SW480 (cell line): ENCODE measurements at regions not wholly inside any gene's neighbourhood (a gene's known extent, or its start where the extent isn't known, plus 50 kb on each side); places are given as distances from the start of the nearest gene placed in this dataset.

ENCODE experiments used
- DNase-seq: peaks from one replicate; pipeline ENCODE4 v3.0.0-alpha.2; 2016; ENCODE audit warnings: low spot score

GRCh38 chr18:78601349-78601748 is 378.3 kb upstream of the SALL3 start:
- no peak for DNase-seq

DNA sequence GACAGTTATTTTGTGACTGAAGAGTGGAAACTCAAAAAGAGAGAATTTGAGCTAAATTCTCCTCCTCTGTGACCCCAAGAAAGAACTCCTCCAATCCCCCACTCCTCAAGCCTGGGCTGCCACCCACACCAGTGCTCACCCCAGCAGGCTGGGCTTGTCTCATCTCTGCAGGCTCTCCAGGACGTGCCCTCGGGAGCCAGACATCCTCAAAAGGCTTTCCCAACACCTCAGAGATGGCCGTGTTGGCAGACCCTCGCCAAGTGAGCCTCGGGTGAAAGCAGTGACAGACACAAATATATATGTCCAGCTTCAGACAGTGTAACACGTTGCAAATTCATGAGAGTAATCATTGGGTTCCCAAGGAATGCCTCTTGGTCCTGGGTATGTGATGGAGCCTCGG is 377.7 kb upstream of the SALL3 start:
- no peak for DNase-seq

- DNase-seq: no peak
These were observed 377.2 kb upstream of the SALL3 start for GRCh38 chr18:78602430-78602829.

DNA sequence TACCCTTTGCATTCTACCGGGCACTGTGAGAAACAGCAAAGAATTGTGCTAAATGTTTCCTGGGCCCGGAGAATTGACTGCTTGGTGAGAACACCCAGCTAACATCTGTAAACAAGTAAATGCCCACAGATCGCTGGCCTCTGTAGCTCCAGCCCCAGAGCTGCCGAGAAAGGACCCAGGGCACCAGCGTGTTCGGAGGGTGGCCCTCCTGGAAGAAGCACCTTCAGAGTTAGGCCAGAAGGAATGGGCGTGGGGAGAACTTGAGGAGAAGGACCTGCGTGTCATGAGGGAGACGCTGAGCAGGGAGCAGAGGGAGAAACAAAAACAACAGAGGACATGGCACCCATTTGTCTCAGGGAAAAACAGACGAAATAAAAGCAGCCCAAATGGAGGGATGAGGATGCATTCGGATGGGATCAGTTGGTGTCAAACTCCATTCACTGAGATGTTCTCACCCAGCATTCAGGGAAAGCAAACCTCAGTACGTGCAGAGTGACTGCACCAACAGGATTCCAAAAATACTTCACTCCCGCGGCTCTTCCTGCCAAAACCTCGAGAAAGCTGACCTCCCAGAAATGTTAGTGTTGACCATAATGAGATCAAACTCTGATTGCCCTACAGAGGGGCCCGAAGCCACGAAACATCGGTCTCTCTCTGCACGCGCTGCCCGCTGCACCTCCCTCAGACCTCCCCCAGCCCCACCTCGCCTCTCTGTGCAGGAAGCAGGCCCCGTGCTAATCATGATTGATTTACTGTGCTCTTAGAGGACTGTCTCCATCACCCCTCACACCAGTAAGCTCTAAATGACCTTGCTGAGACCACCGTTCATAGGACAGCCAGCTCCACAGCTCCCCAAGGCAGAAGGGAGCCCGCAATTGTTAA is 376.3 kb upstream of the SALL3 start:
- DNase-seq: no peak

GRCh38 chr18:78605255-78605654 is 374.4 kb upstream of the SALL3 start:
- DNase-seq: no peak

DNA sequence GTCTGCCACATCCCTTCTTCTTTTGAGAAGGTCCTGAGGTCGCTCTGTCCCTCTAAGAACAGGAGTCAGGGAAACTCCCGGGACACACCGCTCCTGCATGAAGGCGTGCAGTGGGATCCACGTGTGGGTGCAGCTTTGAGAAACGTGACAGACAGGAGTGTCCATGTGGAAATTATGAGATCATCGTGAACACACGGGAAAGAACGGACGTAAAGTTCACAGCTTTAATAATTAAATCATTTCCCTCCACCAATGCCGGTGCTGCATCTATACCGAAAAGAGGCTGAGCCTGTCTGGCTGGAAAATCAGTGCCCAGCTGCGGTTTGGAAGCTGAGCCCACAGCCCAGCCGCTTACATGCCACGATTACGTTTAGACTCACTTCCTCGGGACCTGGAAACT is 372.4 kb upstream of the SALL3 start:
- no peak for DNase-seq

DNA sequence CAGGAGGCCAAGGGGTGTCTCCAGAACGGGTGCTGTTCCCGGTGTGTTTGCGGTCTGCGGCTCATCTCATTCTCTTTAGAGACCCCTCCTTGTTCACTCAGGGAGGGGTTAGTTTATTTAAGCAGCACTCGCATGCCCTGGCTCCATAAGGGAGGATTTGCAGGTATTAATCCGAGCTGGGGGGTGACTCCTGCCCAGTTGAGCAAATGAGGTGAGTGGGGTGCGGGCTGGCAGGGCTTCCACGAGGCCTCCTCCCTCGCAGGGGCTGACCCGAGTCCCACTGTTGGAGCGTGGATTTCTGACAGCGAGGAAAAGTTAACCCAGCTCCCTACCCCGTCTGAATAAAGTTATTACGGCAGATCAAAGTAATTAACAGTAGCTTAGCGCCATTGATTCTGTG is 371.8 kb upstream of the SALL3 start:
- no peak for DNase-seq

- no peak for DNase-seq
These were observed 369.4 kb upstream of the SALL3 start for GRCh38 chr18:78610179-78610578.

- DNase-seq: no peak
These were observed 368.3 kb upstream of the SALL3 start for GRCh38 chr18:78611201-78611800.

GRCh38 chr18:78611869-78612268 is 367.7 kb upstream of the SALL3 start:
- DNase-seq: no peak

DNA sequence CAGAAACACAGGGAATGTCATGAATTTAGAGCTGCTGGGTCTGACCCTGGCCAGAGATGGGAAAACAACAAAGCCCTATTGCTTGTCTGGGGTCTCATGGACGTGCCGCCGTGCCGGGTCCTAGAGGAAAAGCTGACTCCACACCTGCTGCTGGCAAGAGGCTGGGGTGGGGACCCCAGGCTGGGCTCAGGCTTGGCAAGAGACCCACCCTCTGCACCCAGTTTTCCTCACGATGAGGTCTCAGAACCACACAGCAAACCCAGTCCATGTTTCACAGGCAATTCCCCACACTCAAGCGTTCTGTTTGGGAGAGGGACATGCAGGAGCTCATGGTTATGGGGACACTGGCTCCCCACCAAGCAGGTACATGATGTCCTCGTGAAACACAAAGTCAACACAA is 367.3 kb upstream of the SALL3 start:
- no peak for DNase-seq

GRCh38 chr18:78612801-78613200 is 366.8 kb upstream of the SALL3 start:
- peak; percentile 52 for DNase-seq

- DNase-seq: no peak
These were observed 360.9 kb upstream of the SALL3 start for GRCh38 chr18:78618726-78619125.

GRCh38 chr18:78619854-78620253 is 359.8 kb upstream of the SALL3 start:
- DNase-seq: peak; percentile 54

GRCh38 chr18:78620326-78620725 is 359.3 kb upstream of the SALL3 start:
- DNase-seq: no peak

DNA sequence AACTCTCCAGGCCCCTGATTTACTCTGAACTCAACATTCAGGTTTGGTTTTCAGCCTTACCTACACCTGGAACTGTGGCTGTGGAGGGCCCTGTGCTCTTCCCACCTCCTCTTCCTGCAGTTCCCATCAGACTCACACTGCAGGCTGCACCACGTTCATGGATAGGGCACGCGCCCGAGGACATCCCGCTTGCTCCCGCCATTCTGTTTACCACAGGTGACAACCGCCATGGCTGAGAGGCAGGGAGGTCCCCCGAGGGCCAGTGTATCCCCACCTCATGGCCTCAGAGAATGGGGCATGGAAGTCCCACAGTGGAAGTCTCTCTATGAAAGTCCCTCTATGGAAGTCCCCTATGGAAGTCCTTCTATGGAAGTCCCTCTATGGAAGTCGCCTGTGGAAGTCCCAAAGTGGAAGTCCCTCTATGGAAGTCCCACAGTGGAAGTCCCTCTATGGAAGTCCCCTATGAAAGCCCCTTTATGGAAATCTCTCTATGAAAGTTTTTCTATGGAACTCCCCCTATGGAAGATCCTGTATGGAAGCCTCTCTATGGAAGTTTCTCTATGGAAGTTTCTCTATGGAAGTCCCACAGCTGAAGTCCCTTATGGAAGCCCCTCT is 358.4 kb upstream of the SALL3 start:
- no peak for DNase-seq

GRCh38 chr18:78622251-78622906 is 357.2 kb upstream of the SALL3 start:
- DNase-seq: no peak

- DNase-seq: no peak
These were observed 356.6 kb upstream of the SALL3 start for GRCh38 chr18:78622907-78623541.

DNA sequence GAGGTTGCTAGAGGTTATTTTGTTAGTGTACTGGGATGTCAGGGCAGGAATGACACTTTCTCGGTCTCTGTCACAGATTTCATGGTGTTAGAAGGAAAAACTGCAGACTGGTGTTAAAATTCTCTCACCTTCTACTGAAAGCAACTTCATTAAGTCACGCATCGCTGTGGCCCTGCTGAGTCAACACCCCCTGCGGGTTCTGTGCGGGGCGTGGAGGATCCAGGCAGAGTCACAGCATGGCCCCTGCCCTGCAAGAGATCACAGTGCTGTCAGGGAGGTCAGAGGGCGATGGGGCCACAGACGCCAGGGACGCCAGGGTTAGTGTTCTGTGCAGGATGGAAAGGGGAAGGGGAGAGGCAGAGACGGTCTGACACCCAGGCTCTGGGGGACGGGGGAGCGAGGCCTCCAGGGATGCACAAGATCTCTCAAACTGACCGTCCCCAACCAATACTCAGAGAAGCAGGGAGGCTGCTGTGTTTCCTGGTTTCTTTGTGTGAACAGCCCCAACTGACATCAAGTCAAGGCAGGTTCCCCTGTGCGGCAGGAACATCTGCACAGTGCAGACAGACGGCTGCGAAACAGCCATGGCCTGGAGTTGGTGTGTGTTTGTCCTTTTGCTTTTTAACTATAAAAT is 354.9 kb upstream of the SALL3 start:
- DNase-seq: no peak

DNA sequence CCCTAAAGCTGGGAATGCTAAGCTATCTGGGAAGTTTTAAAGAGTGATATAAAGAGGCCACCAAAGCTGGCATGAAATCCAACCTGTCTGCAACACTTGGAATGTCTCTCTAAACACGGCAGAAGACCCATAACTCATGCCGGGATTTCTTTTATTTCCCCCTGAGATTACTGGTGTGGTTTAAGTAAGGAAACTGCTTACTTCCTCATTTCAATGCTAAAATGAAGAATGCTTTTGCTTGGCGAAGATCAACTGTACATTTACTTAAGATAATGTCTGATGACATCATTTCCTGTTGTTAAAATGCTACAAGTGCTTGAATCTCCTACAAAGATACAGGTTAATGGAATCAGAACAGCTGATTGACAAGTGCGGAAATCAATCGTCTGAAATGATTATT is 353.8 kb upstream of the SALL3 start:
- no peak for DNase-seq

DNA sequence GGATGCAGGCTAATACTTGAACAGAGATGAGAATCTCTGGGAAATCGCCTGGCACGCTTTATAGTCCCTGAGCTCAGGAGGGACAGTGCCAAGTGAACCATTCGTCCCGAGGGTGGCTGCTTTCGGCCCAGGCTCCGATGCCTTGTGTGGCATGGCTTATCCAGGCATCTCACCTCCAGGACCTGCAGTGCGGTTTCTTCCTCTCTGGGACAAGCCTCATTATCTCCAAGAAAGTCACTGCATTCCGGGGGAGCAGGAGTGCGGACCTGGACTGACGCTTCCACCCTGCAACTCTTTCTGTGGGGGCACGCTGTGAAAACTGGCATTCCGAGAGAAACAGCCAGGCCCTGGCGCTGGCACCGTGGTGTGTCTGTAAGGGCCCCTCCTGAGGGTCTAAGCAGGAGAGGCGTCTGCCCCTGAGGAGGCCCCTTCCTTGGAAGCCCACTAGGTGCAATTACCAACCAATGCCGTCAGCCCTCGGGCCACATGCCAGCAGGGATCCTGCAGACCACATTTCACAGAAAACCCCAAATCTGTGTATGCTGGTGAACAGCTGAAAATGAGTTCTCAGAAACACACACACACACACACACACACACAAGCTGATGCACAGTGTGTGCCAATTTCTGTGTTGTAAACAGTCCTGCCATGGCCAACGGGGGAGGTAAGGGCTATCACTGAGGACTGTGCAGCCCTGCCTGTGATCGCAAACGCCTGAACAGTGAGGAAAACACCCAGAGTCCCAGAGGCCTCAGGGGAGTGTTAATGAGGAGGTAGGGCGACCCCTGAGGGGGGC is 351.9 kb upstream of the SALL3 start:
- no peak for DNase-seq
